IPS-20b (cell line): ENCODE measurements at regions not wholly inside any gene's neighbourhood (a gene's known extent, or its start where the extent isn't known, plus 50 kb on each side); places are given as distances from the start of the nearest gene placed in this dataset.
"Not testable (repeated sequence)": the region's sequence is repeated elsewhere in the genome, so short reads cannot be mapped to it uniquely, and the experiment has no call there.

Experiments
- H3K27ac ChIP-seq: one replicate; pipeline ENCODE4 v1.5.1; 2013; ENCODE audit warnings: low read length
- H3K27me3 ChIP-seq: 2 replicates; pipeline ENCODE4 v1.6.1; 2013; ENCODE audit warnings: mild to moderate bottlenecking, low read length, inconsistent platforms; ENCODE audit not compliant: insufficient read depth
- H3K36me3 ChIP-seq: 2 replicates; pipeline ENCODE4 v1.6.1; 2013; ENCODE audit warnings: low read depth, mild to moderate bottlenecking, inconsistent platforms, low read length, moderate library complexity; ENCODE audit not compliant: insufficient read depth
- H3K4me1 ChIP-seq: 2 replicates; pipeline ENCODE4 v1.6.1; 2013; ENCODE audit warnings: mild to moderate bottlenecking, control low read depth, inconsistent platforms, low read length, moderate library complexity; ENCODE audit not compliant: insufficient read depth
- H3K4me3 ChIP-seq: 2 replicates; pipeline ENCODE4 v1.5.1; 2013; ENCODE audit warnings: mild to moderate bottlenecking, low read length, inconsistent platforms
- H3K9ac ChIP-seq: 2 replicates; pipeline ENCODE4 v1.6.1; 2013; ENCODE audit warnings: low read depth, mild to moderate bottlenecking, inconsistent platforms, low read length, moderate library complexity
- H3K9me3 ChIP-seq: 2 replicates; pipeline ENCODE4 v1.6.1; 2013; ENCODE audit warnings: mild to moderate bottlenecking, low read depth, low read length, inconsistent platforms; ENCODE audit not compliant: insufficient read depth

DNA sequence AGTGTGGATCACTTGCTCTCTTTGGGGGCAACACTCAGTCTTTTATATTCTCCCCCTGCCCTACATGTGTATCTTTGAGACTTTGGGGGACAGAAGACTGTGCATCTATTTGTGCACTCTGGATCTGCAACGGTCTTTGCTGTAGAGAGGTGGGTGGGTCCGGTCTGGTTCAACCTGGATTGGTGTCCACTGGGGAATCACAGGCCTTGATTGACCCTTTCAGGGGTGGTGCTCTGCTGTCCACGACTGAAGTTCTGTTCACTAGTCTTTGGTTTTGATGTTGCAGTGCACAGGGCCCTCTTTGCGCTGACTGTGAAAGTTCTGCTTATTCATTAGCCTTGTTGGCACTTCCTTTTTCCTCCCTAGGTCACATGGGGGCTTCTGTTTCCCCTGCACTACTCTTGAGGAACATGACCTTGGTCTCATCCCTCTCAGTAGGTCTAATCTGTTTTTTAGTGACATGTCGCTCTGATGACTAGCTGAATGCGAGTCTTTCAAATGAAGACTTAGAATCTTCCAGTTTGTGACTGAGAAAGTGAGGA, 284.2 kb downstream of the SV2B start:
- Histone ChIP-seq H3K9me3 (0 out of 2 replicates have a peak, but pooled peaks cover 3% of the 10 kb centered on the region), H3K36me3 (no peaks in the 10 kb centered on the region), H3K27ac (no peak overlapping the region)

DNA sequence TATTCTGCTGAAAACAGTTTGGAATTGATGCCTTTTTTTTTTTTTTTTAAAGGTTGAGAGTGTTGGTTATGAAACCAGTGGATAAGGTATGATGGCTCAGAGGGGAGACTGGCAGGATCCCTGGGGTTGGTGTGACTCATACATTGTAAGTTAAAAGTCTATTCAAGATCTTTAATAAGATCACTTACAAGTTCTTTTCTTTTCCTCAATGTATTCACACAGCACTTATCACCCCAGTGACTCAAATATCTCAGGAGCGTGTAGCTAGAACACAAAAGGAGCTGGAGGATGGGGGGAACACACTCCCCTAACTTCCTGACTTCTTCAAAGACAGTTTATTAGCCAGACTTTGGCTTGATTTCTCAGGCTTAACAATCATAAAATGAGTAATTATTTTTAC, 285.3 kb downstream of the SV2B start:
- H3K27me3 ChIP-seq, result no peaks in the 10 kb centered on the region
- H3K9ac ChIP-seq, result no peak overlapping the region
- peaks cover 12% of the 10 kb centered on the region; the same call in 1 of the 2 replicates for H3K4me1 ChIP-seq
- H3K36me3 ChIP-seq, result no peaks in the 10 kb centered on the region
- no peak overlapping the region for H3K27ac ChIP-seq
- no peak overlapping the region for H3K4me3 ChIP-seq
- no peaks in the 10 kb centered on the region for H3K9me3 ChIP-seq

More for the DNA sequence above, 284.2 kb downstream of the SV2B start:
- peaks cover 12% of the 10 kb centered on the region; the same call in 1 of the 2 replicates for H3K4me1 ChIP-seq
- no peak overlapping the region for H3K9ac ChIP-seq
- no peaks in the 10 kb centered on the region for H3K27me3 ChIP-seq
- H3K4me3 ChIP-seq, result no peak overlapping the region

DNA sequence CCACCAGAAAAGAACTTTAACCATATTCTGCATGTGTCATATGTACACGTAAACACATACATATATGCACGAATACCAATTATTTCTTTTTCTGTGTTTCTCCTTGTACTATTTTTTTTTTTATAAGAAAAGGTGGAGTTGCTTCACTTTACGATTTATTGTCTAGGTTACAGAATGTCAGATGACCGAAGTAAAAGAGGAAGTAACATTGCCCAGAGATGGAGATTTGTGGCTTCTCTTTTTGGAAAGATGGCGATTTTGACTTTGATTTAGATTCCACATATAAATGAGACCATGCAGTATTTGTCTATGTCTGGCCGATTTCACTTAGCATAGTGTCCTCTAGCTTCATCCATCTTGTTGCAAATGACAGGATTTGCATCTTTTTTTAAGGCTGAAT, 293.1 kb downstream of the SV2B start:
- Histone ChIP-seq H3K9me3 (peaks cover 4% of the 10 kb centered on the region), H3K4me3 (no peak overlapping the region), H3K27me3 (no peaks in the 10 kb centered on the region), H3K9ac (no peak overlapping the region), H3K36me3 (no peaks in the 10 kb centered on the region), H3K27ac (no peak overlapping the region), H3K4me1 (no peaks in the 10 kb centered on the region)

DNA sequence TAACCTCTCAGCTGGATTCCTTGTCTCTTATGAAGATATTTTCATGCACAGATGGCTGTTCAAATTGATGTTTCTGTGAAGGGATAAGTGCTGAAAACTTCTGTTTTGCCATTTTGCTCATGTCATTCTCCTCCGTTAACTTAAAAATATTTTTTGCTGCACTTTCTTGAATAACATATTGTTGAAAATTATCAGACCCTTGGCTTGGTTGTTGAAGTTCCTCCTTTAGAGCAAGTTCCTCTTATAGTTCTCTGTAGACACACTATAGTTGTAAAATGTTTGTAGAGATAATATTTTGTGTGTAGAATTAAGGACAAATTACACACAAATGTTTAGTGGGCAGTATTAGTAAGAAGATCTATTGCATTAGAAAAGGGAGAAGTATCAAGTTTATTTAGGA, 300.4 kb downstream of the SV2B start:
- Histone ChIP-seq H3K4me1 (no peaks in the 10 kb centered on the region), H3K9ac (no peak overlapping the region), H3K27ac (no peak overlapping the region), H3K9me3 (no peaks in the 10 kb centered on the region), H3K36me3 (no peaks in the 10 kb centered on the region), H3K27me3 (no peaks in the 10 kb centered on the region), H3K4me3 (no peak overlapping the region)

DNA sequence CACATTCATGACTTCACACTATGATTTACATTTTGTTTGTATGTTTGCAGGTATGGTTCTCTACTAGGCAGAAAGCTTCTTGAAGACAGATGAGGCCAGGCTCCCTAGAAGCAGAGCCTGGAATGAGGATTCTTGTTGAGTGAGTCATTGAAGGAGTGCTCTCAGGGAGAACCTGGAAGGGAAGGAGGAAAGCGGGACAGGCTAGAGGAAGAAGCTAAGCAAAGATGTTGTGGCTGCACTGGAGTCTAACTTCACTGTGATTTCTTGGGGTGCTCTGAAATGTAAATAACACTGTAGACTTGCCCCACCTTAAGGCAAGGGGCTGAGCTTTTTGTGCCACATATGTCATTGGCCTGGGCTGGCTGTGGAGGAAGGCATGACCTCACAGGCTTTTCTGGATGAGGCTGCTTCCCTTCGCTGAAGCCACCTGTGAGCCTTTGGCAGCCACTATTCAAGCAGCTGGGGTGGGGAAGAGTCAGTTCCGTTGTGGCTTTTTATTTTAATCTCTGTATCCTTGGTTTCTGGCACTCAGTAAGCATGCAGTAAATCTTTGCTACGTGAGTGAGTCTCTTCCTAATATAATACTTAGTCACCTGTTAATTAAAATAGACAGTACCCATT, 307.3 kb downstream of the SV2B start:
- no peaks in the 10 kb centered on the region for H3K4me1 ChIP-seq
- H3K27me3 ChIP-seq, result no peaks in the 10 kb centered on the region
- no peaks in the 10 kb centered on the region for H3K9me3 ChIP-seq
- no peak overlapping the region for H3K4me3 ChIP-seq
- no peak overlapping the region for H3K9ac ChIP-seq
- H3K36me3 ChIP-seq, result no peaks in the 10 kb centered on the region
- H3K27ac ChIP-seq, result no peak overlapping the region

DNA sequence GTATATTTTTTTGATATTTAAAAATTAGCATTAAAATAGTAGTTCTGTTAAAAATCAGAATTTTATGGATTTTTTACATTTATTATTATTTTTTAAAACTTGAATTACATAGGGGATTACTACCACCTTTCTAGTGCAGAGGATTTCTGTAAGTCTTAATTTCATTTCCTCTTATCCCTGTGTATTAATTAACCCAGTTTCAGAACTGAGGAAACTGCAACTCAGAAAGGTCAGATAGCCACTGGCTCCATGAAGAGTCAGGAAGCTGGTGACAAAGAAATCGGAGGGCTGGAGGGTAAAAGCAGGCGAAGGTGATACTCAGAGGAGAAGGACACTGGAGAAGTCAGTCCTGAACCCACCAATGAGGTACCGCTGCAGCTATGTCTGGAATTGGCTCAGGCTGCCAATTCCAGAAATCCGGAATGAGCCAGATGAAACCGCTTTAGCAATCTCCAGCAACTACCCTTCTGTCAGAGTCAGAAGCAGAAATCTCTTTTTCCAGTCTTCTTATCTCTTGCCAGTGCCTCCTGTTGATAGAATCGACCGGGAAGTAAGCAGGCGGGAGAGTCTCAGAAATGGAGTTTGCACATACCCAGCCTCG, 308.5 kb downstream of the SV2B start:
- H3K36me3 ChIP-seq, result no peaks in the 10 kb centered on the region
- H3K9ac ChIP-seq, result no peak overlapping the region
- no peak overlapping the region for H3K27ac ChIP-seq
- H3K4me1 ChIP-seq, result no peaks in the 10 kb centered on the region
- H3K27me3 ChIP-seq, result no peaks in the 10 kb centered on the region
- no peak overlapping the region for H3K4me3 ChIP-seq
- H3K9me3 ChIP-seq, result no peaks in the 10 kb centered on the region

DNA sequence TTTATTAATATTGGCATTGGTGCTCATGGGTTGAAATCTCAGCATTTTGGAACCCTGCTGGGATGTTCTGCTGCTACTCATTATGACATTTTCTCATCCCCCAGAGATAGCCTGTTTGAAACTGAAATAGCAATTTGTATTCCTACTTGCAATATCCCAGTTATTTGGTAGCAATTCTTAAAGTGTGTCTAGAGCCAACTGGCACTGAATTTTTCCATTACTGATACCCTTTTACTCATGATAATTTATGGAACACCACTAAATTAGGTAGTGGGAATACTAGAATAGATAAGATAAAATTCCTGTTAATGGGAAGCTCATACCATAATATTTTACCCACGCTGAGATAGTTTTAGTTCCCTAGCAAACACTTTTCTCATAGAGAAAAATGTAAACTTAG, 309.3 kb downstream of the SV2B start:
- Histone ChIP-seq H3K27me3 (no peaks in the 10 kb centered on the region), H3K27ac (no peak overlapping the region), H3K9ac (no peak overlapping the region), H3K36me3 (no peaks in the 10 kb centered on the region), H3K9me3 (no peaks in the 10 kb centered on the region), H3K4me3 (no peak overlapping the region), H3K4me1 (no peaks in the 10 kb centered on the region)

DNA sequence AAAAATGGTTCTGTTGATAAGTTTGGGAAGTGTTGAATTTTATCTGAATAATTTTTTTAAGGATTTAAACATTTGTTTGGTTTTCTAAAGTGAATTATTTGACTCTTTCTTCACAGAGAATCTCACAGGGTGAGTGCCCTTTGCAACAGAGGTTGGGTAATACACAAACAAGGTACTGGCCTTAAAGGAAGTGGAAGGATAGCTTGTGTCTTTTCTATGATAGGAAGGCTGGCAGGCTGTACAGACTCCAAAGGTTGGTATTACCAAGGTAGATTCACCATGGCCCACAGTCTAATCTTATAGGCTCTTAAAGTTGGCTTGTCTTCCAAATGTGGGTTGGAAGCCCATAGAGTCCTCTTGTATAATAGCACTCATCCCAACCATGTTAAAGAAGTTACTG, 311.5 kb downstream of the SV2B start:
- no peak overlapping the region for H3K4me3 ChIP-seq
- no peaks in the 10 kb centered on the region for H3K4me1 ChIP-seq
- no peaks in the 10 kb centered on the region for H3K9me3 ChIP-seq
- H3K9ac ChIP-seq, result no peak overlapping the region
- no peaks in the 10 kb centered on the region for H3K36me3 ChIP-seq
- H3K27ac ChIP-seq, result no peak overlapping the region
- no peaks in the 10 kb centered on the region for H3K27me3 ChIP-seq

DNA sequence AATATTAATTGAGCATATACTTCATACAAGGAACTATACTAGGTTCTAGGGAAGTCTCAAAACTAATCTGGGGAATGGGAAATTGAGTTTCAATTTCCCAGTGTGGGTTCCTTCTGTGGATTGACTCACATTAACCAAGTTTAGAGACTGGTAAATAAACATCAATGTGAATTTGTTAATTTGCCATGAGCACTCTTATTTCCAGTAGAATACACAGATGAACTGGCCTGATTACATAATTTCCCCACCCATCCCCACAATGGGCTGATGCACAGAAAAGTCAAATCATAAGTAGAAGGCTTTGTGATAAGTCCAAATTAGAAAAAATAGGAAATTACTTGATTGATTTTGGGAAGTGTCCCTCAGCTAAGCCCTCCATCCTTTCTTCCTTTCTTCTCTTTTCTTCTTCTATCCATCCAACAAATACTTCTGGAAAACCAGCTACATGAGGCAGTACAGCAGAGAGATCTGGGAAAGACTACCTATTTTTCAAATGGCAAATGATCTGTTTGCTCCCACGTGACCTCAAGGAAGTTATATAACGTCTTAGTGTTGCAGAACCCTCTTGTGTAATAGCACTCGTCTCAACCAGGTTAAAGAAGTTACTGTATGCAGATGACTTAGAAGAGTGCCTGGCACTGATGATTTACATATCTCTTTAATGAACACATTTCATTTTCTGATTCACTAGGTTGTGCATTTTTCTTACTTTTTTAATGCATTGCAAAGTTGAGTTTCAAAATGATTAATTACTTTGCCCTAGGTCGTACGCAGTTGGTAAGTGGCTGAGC, 312.3 kb downstream of the SV2B start:
- no peaks in the 10 kb centered on the region for H3K36me3 ChIP-seq
- H3K9ac ChIP-seq, result no peak overlapping the region
- H3K4me1 ChIP-seq, result no peaks in the 10 kb centered on the region
- H3K27ac ChIP-seq, result no peak overlapping the region
- H3K27me3 ChIP-seq, result no peaks in the 10 kb centered on the region
- no peak overlapping the region for H3K4me3 ChIP-seq
- no peaks in the 10 kb centered on the region for H3K9me3 ChIP-seq

DNA sequence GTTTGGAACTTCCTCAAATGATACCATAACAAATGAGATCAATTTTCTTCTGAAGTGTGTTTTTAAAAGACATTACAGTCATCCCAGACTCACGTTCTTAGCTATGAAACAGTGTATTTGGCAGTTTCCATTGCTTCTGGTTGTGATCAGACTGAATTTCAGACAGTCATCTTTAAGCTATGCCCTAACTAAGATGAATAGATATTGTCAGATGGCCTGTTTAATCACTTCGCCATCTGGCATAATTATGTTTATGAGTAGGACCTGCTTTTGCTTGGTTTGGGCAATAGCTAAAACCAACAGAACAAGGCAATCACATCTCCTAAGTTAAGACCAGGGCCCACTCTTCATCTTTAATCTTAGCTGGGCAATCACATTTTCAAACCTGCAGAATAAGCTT, 313.1 kb downstream of the SV2B start:
- H3K4me3 ChIP-seq, result no peak overlapping the region
- H3K27me3 ChIP-seq, result no peaks in the 10 kb centered on the region
- H3K9me3 ChIP-seq, result no peaks in the 10 kb centered on the region
- no peak overlapping the region for H3K27ac ChIP-seq
- H3K36me3 ChIP-seq, result no peaks in the 10 kb centered on the region
- H3K4me1 ChIP-seq, result no peaks in the 10 kb centered on the region
- H3K9ac ChIP-seq, result no peak overlapping the region

DNA sequence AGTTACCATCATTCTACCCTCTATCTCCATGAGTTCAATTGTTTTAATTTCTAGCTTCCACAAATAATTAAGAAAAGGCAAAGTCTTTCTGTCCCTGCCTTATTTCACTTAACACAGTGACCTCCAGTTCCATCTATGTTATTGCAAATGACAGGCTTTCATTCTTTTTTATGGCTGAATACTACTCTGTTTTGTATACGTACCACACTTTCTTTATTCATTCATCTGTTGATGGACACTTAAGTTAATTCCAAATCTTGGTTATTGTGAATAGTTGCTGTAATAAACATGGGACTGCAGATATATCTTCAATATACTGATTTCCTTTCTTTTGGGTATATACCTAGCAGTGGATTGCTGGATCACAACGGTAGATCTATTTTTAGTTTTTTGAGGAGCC, 314.1 kb downstream of the SV2B start:
- no peaks in the 10 kb centered on the region for H3K36me3 ChIP-seq
- no peaks in the 10 kb centered on the region for H3K4me1 ChIP-seq
- no peak overlapping the region for H3K4me3 ChIP-seq
- no peak overlapping the region for H3K9ac ChIP-seq
- no peak overlapping the region for H3K27ac ChIP-seq
- no peaks in the 10 kb centered on the region for H3K9me3 ChIP-seq
- H3K27me3 ChIP-seq, result no peaks in the 10 kb centered on the region

DNA sequence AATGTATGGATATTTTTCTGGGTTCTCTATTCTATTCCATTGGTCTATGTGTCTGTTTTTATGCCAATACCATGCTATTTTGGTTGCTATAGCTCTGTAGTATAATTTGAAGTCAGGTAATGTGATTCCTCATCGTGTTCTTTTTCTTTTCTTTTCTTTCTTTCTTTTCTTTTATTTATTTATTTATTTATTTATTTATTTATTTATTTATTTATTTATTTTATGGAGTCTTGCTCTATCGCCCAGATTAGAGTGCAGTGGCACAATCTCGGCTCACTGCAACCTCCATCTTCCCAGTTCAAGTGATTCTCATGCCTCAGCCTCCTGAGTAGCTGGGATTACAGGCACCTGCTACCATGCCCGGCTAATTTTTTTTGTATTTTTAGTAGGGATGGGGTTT, 315.2 kb downstream of the SV2B start:
- H3K4me1 ChIP-seq, result not testable (repeated sequence)

More for the DNA sequence above, 315.2 kb downstream of the SV2B start:
- not testable (repeated sequence) for H3K27ac ChIP-seq, H3K36me3 ChIP-seq, H3K9ac ChIP-seq, H3K9me3 ChIP-seq, H3K4me3 ChIP-seq, H3K27me3 ChIP-seq
